Common myeloid progenitor, CD34-positive (primary cell): ENCODE measurements at regions not wholly inside any gene's neighbourhood (a gene's known extent, or its start where the extent isn't known, plus 50 kb on each side); places are given as distances from the start of the nearest gene placed in this dataset.

ENCODE experiments used
- CTCF ChIA-PET: fragments of 350-600 bp; sonication (Branson Sonifier 250); formaldehyde crosslinking; loops from one replicate; lab custom pipeline; 2021; ENCODE audit warnings: antibody characterized with exemption; lab: Charles Lee
- POLR2A ChIA-PET: fragments of 350-600 bp; sonication (Branson Sonifier 250); formaldehyde crosslinking; loops from one replicate; lab custom pipeline; 2021; ENCODE audit warnings: antibody characterized with exemption; lab: Charles Lee
- DNase-seq, 3 donors: peaks; one replicate each; pipeline versions ENCODE4 v3.0.0 to v3.0.0-alpha.2; 2013
- H3K27ac ChIP-seq, 2 experiments: 1 replicate in 1 of 2; 2 replicates in 1 of 2; pipeline ENCODE4 v1.7.0; 2013; ENCODE audit warnings: inconsistent platforms in 2 of 2, low read length in 2 of 2, mild to moderate bottlenecking in 2 of 2, low read depth in 1 of 2, moderate library complexity in 1 of 2; ENCODE audit not compliant: severe bottlenecking in 2 of 2, insufficient read depth in 1 of 2, poor library complexity in 1 of 2
- H3K27me3 ChIP-seq, 5 experiments: replicated peaks in 2 of 5; 1 replicate in 3 of 5; 2 replicates in 2 of 5; pipeline versions ENCODE4 v1.6.1 to v1.7.0; 2013; ENCODE audit warnings: low read length in 4 of 5, mild to moderate bottlenecking in 2 of 5, moderate library complexity in 2 of 5, inconsistent platforms in 1 of 5; ENCODE audit not compliant: insufficient read depth in 5 of 5, control insufficient read depth in 4 of 5
- H3K36me3 ChIP-seq, 4 experiments: 1 replicate in 2 of 4; 2 replicates in 2 of 4; pipeline versions ENCODE4 v1.6.1 to v1.7.0; 2013; ENCODE audit warnings: low read length in 3 of 4, control low read depth in 1 of 4, mild to moderate bottlenecking in 1 of 4; ENCODE audit not compliant: control insufficient read depth in 4 of 4, insufficient read depth in 4 of 4
- H3K4me1 ChIP-seq, 4 experiments: 1 replicate in 3 of 4; 2 replicates in 1 of 4; pipeline versions ENCODE4 v1.6.1 to v1.7.1; 2013; ENCODE audit warnings: low read length in 3 of 4, mild to moderate bottlenecking in 3 of 4, control low read depth in 1 of 4, inconsistent platforms in 1 of 4, moderate library complexity in 1 of 4; ENCODE audit not compliant: control insufficient read depth in 4 of 4, insufficient read depth in 4 of 4; ENCODE audit errors: control extremely low read depth in 1 of 4
- H3K4me3 ChIP-seq, 7 experiments: 1 replicate in 4 of 7; 2 replicates in 3 of 7; pipeline versions ENCODE4 v1.5.1 to v1.7.0; 2013; ENCODE audit warnings: mild to moderate bottlenecking in 7 of 7, low read length in 6 of 7, moderate library complexity in 6 of 7, inconsistent platforms in 2 of 7, low read depth in 2 of 7, control low read depth in 1 of 7; ENCODE audit not compliant: insufficient read depth in 4 of 7, control insufficient read depth in 1 of 7; ENCODE audit errors: extremely low read depth in 1 of 7
- H3K9me3 ChIP-seq, 5 experiments: 1 replicate in 4 of 5; 2 replicates in 1 of 5; pipeline versions ENCODE4 v1.6.1 to v1.7.1; 2013; ENCODE audit warnings: low read length in 4 of 5, mild to moderate bottlenecking in 2 of 5, inconsistent platforms in 1 of 5, low read depth in 1 of 5, moderate library complexity in 1 of 5; ENCODE audit not compliant: control insufficient read depth in 4 of 5, insufficient read depth in 2 of 5; ENCODE audit errors: control extremely low read depth in 1 of 5
- WGBS: methylation state at CpG from one replicate; pipeline ENCODE4 v1.1.5; 2013; ENCODE audit not compliant: insufficient coverage; 5-methylcytosine and 5-hydroxymethylcytosine counted together

DNA sequence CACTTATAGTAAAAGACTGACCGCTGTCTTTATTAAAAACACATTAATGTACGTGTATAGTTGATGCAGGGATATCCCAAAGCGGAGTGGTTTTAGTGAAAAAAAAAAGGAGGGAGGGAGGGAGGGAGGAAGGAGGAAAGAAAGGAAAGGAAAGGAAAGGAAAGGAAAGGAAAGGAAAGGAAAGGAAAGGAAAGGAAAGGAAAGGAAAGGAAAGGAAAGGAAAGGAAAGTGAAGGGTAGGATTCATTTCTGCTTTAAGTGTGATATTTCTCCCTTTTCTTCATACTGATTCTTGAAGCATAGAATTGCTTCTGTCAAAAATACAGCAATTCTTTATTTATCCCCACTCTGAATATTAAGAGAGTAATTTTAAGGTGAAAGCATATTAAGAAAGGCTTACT, 504.9 kb downstream of the PPP4R3C start:
- ChIA-PET CTCF (no interaction called here), POLR2A (no interaction called here)
- no peak for DNase-seq
- Histone ChIP-seq H3K9me3 (no peaks in the 10 kb centered on the region), H3K36me3 (no peaks in the 10 kb centered on the region), H3K4me1 (no peaks in the 10 kb centered on the region), H3K27me3 (no peaks in the 10 kb centered on the region), H3K27ac (no peak overlapping the region), H3K4me3 (no peak overlapping the region)
- WGBS: no CpG with 5 or more reads among the region's 3 CpGs

DNA sequence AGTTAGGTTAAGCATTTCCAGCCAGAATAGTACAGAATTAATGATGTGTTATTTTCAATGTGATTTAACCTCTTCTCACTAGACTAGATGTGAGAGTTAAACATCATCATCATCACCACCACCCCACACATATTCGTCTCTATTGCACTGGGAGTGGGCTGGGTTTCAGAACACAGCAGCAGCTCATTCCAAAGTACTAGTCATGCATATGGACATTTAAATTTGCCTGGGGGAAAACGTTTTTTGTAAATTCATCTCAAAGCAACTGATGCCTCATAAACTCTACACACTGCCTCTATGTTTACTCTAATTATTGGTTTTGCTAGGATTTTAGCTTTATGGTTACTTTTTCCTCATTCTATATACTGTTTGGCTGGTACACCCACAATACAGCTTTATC, 509.1 kb downstream of the PPP4R3C start:
- POLR2A ChIA-PET: no interaction called here

DNA sequence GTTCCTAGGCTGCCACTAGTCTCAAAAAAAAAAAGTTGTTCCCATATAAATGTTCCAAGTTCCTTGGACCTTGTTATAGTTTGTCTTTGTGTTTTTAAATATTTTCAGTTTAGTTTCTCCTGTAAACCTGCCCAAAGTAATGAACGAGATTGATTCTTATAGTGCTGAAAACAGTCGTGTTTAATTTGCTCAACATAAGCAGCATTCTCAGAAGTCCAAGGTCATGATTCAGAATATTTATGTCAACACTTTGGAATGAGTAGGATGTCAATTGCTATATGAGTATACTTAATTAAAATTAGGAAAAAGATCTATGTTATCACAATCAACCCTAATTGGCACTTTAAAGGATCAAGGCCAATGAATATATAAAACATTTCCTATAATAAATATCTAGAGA, 510.9 kb downstream of the PPP4R3C start:
- H3K36me3 ChIP-seq: no peaks in the 10 kb centered on the region
- H3K27me3 ChIP-seq: no peaks in the 10 kb centered on the region
- H3K27ac ChIP-seq: no peak overlapping the region
- CTCF ChIA-PET: no interaction called here
- POLR2A ChIA-PET: no interaction called here
- no peaks in the 10 kb centered on the region for H3K4me1 ChIP-seq
- no peak for DNase-seq
- H3K4me3 ChIP-seq: no peak overlapping the region
- 50% methylated on average over 1 of the region's 2 CpGs for WGBS
- no peaks in the 10 kb centered on the region for H3K9me3 ChIP-seq

More for the DNA sequence above, 509.1 kb downstream of the PPP4R3C start:
- H3K36me3 ChIP-seq: no peaks in the 10 kb centered on the region
- H3K27ac ChIP-seq: no peak overlapping the region
- no peaks in the 10 kb centered on the region for H3K27me3 ChIP-seq
- CTCF ChIA-PET: no interaction called here
- no peak overlapping the region for H3K4me3 ChIP-seq
- no CpG with 5 or more reads among the region's 2 CpGs for WGBS
- no peaks in the 10 kb centered on the region for H3K4me1 ChIP-seq
- H3K9me3 ChIP-seq: no peaks in the 10 kb centered on the region
- no peak for DNase-seq

DNA sequence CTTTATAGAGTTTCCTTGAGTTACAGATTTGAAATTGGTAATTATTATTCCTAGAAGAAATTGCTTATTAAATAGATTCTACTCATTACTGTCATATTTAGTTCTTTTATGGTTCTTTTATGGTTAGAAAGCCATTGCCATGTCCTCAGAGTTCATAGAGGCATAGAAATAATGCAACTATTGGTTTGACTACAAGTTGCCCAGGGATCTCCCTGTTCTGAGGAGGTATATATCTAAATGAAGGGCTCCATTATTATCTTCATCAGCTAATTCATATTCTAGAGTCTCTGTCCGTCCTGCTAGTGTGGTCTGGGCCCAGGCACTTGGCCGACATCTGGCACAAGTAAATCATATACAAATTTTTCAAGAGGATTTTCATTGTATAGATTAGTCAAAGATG, 535.7 kb downstream of the PPP4R3C start:
- H3K27me3 ChIP-seq: no peaks in the 10 kb centered on the region
- DNase-seq: no peak
- H3K27ac ChIP-seq: no peak overlapping the region
- ChIA-PET POLR2A (no interaction called here), CTCF (no interaction called here)
- no peak overlapping the region for H3K4me3 ChIP-seq
- H3K36me3 ChIP-seq: no peaks in the 10 kb centered on the region
- H3K4me1 ChIP-seq: no peaks in the 10 kb centered on the region
- no peaks in the 10 kb centered on the region for H3K9me3 ChIP-seq
- WGBS: no CpG with 5 or more reads among the region's 2 CpGs

DNA sequence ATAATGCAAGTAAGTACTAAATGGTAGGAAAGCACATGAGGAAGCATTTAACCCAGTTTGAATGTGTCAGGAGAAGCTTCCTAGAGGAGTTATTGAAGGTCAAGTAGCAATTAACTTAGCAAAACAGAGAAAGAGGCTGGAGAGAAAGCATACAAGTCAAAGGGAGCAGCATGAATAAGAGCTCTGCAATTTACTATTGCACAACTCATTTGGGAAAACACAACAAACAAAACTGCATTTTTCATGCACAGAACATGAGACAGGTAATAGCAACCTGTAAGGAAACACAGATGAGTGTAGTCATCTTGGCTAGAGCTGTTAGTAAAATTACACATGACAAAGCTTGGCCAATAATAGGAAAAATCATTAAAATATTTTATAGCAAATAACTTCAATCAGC, 538.1 kb downstream of the PPP4R3C start:
- H3K9me3 ChIP-seq: no peaks in the 10 kb centered on the region
- no peaks in the 10 kb centered on the region for H3K4me1 ChIP-seq
- DNase-seq: no peak
- H3K4me3 ChIP-seq: no peak overlapping the region
- ChIA-PET CTCF (no interaction called here), POLR2A (no interaction called here)
- no peak overlapping the region for H3K27ac ChIP-seq
- no peaks in the 10 kb centered on the region for H3K27me3 ChIP-seq
- no peaks in the 10 kb centered on the region for H3K36me3 ChIP-seq

GRCh38 chrX:26922278-26922677, 540.9 kb downstream of the PPP4R3C start:
- H3K27me3 ChIP-seq: no peaks in the 10 kb centered on the region
- ChIA-PET POLR2A (no interaction called here), CTCF (no interaction called here)

GRCh38 chrX:26918631-26919030, 544.5 kb downstream of the PPP4R3C start:
- H3K4me3 ChIP-seq: no peak overlapping the region
- CTCF ChIA-PET: no interaction called here
- no peaks in the 10 kb centered on the region for H3K9me3 ChIP-seq
- DNase-seq: peak in 2 of 3 donors; percentile 1 to 11
- no peaks in the 10 kb centered on the region for H3K4me1 ChIP-seq
- no peaks in the 10 kb centered on the region for H3K36me3 ChIP-seq
- WGBS: 22% methylated on average over 4 of the region's 4 CpGs
- no peak overlapping the region for H3K27ac ChIP-seq
- H3K27me3 ChIP-seq: no peaks in the 10 kb centered on the region
- POLR2A ChIA-PET: no interaction called here

More at GRCh38 chrX:26922278-26922677, 540.9 kb downstream of the PPP4R3C start:
- Histone ChIP-seq H3K4me3 (no peak overlapping the region), H3K4me1 (no peaks in the 10 kb centered on the region), H3K36me3 (no peaks in the 10 kb centered on the region), H3K9me3 (no peaks in the 10 kb centered on the region), H3K27ac (no peak overlapping the region)
- DNase-seq: no peak
- 87% methylated on average over 3 of the region's 3 CpGs for WGBS
